H54 (cell line): ENCODE measurements at regions not wholly inside any gene's neighbourhood (a gene's known extent, or its start where the extent isn't known, plus 50 kb on each side); places are given as distances from the start of the nearest gene placed in this dataset.

Source experiments
- DNase-seq: peaks from one replicate; pipeline ENCODE4 v3.0.0; 2011; ENCODE audit warnings: low spot score, mixed read lengths; ENCODE audit not compliant: insufficient read length
- FAIRE-seq: peaks from 3 replicates; lab custom pipeline; 2011; peaks lifted over from hg19 to GRCh38; lab: Jason Lieb, UNC
- POLR2A ChIP-seq: IDR thresholded peaks from 2 replicates; pipeline ENCODE4 v1.6.1; 2011; ENCODE audit warnings: low read depth, mild to moderate bottlenecking, low read length

DNA sequence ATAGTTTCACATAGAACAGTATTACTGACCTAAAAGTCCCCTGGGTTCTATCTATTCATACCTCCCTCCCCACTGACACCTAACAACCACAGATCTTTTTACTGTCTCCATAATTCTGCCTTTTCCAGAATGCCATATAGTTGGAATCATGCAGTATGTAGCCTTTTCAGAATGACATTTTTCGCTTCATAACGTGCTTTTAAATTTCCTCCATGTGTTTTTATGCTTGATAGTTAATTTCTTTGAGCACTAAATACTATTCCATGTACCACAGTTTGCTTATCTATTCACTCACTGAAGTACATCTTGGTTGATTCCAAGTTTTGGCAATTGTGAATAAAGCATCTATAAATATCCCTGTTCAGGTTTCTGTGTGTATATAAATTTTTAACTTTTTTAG lies 77.7 kb upstream of the GPR149 start:
- FAIRE-seq (no peak), DNase-seq (no peak)
- no peak for TF ChIP-seq POLR2A

DNA sequence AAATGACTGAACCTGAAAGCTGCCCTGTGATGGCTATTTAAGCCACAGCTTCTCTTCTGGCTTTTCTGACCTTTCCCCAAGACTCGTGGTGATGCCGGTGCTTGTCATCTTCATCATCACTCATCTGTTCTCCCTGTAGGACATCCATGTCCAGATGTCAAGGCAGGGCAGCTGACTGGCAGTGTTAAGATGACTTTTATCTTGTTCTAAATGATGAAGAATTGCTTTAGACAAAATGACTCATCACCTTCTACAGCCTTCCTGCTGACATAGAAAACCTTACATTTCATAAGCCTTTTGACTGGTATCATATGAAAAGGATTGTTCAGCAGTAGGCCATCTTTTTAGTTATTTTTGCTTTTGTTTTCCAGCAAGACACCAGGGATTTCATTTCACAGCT lies 67.0 kb upstream of the GPR149 start:
- DNase-seq (no peak), FAIRE-seq (no peak)
- no peak for TF ChIP-seq POLR2A

DNA sequence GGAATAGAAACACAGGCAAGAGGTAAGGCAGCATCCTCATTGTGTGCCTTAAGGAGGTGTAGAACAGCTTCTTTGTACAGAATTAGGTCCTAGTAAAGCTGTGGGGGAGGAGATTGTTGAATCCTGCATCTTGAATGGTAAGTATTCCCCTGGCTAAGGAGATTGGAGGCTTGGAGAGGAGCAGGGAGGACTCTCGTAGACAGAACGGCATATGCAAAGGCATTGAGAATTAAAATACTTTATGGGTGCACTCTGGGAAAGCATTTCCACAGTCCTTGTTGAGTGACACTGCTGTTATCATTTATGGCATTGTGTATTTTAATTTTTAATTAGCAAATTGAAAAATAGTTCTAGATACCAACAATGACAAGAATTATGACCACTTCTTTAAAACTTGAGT lies 66.5 kb upstream of the GPR149 start:
- FAIRE-seq: no peak

DNA sequence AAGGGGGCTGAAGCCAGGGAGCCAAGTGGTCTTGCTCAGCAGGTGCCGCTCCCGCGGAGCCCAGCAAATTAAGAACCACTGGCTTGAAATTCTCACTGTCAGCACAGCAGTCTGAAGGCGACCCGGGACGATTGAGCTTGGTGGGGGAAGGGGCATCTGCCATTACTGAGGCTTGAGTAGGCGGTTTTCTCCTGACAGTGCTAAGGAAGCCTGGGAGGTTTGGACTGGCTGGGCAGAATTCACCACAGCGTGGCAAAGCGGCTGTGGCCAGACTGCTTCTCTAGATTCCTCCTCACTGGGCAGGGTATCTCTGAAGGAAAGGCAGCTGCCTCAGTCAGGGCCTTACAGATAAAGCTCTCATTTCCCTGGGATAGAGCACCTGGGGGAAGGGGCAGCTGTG lies 57.0 kb upstream of the GPR149 start:
- TF ChIP-seq POLR2A: no peak
- DNase-seq (no peak), FAIRE-seq (no peak)

More for the DNA sequence above, 66.5 kb upstream of the GPR149 start:
- no peak for TF ChIP-seq POLR2A
- DNase-seq: no peak

DNA sequence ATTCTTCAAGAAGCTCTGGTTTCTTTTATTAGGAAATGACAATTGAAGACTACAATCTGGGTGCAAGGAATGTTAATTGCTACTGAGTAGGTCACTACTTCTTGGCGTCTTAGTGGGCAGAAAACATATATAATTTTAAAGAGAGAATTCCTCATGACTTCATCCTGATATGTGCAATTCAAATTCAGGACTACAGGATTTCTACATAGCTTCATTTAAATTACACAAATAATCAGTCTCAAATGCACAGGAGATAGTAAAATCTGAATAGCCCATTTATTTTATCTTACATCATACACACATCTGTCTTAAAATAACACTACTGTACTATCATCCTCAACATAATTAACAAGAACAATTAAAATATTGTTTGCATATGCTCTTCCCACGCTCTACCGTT lies 52.5 kb upstream of the GPR149 start:
- FAIRE-seq: no peak
- no peak for TF ChIP-seq POLR2A

DNA sequence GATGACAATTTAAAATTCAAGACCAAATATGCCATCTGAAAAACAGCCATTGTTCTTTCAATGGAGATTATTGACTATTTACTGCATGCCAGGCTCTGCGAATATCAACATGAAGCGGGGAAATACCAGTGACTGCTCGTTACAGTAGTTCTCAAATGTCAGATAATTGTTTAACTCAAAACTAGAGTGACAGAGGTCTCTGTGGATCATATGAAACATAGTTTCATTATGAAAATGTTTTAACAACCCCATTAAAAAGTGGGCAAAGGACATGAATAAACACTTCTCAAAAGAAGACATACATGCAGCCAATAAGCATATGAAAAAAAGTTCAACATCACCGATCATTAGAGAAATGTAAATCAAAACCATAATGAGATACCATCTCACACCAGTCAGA lies 50.0 kb upstream of the GPR149 start:
- DNase-seq: no peak
- no peak for TF ChIP-seq POLR2A
- FAIRE-seq: no peak

More for the DNA sequence above, 52.5 kb upstream of the GPR149 start:
- no peak for DNase-seq
